GM19239 (cell line): ENCODE measurements at regions not wholly inside any gene's neighbourhood (a gene's known extent, or its start where the extent isn't known, plus 50 kb on each side); places are given as distances from the start of the nearest gene placed in this dataset.

ENCODE experiments used
- DNase-seq: peaks from one replicate; pipeline ENCODE4 v3.0.0; 2011; ENCODE audit warnings: low spot score; ENCODE audit not compliant: insufficient read length
- FAIRE-seq: peaks from 2 replicates; lab custom pipeline; 2011; peaks lifted over from hg19 to GRCh38; lab: Jason Lieb, UNC

DNA sequence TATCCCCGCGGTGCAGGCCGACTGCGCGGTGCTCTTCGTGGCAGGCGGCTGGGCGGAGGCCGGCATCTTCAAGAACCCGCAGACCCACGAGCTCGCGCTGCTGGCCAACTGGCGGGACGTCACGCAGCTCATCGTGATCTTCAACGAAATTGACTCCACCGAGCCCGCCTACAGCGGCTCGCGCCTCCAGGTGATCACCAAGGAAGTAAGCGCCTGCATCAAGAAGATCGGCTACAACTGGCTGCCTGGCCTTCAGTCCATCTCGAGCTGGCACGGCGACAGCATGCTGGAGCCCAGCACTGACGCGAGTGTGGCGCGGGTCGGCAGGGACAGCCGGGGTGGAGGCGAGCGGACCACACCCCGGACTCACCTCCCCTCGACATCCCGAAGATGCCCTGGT, 53.9 kb upstream of the MTNR1B start:
- FAIRE-seq (no peak), DNase-seq (no peak)

DNA sequence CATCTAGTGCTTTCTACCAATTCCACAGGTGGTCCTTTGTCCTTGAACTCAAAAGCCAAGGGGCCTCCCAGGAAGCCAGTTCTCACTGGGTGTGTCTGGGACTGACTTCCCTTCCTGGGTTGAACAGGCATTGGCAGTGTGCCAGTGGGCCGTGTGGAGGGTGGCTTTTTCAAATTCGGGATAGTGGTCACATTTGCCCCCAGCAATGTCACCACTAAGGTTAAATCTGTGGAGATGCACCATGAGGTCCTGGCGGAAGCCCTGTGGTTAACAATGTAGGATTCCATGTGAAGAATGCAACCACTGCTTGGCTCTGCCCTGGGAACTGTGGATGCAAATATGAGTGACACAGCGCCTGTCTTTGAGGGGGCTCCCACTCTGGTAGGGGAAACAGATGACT, 53.2 kb upstream of the MTNR1B start:
- no peak for FAIRE-seq
- no peak for DNase-seq

DNA sequence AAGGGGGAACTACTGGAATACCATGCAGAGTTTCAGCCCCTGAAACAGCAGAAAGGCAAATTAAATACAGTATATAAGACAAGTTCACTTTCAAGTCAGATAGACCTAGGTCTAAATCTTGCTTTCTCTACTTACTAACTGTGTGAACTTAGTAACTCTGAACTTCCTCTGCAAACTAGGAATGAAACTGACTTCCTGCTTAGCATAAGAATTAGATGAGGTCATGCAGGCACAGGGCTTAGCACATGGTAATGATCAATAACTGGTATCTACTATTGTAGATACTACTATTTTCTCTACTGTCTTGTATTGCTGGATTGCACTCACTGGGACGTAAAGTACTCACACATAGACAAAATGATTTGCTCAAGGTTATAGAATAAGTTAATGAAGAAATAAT, 51.5 kb upstream of the MTNR1B start:
- DNase-seq = no peak
- FAIRE-seq = no peak

DNA sequence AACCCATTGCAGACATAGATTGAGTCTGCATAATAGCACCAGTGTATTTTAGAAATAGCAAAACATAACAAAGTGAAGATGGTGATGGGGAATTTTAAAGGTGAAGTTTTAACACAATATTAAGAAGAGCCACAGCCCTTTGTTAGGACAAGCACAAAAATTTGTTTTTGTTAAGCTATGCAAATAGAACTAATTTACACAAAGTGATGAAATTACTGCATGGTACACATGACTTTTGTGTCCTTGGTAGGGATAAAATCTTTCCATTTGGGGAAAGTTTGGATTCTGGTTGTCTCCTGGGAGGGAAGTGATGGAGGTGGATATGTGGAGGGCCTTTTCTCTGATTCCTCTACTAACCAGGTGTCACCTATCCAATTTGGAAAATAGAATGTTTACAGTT, 50.4 kb upstream of the MTNR1B start:
- FAIRE-seq = no peak
- DNase-seq = no peak
